Gastrocnemius medialis (tissue), 4 donors: ENCODE measurements at regions not wholly inside any gene's neighbourhood (a gene's known extent, or its start where the extent isn't known, plus 50 kb on each side); places are given as distances from the start of the nearest gene placed in this dataset.

Experiments used
- POLR2A ChIP-seq, 2 donors: fragments of 450-650 bp; IDR thresholded peaks; one replicate each; pipeline ENCODE4 v1.6.1; 2017; ENCODE audit warnings: antibody characterized with exemption in 2 of 2, mild to moderate bottlenecking in 2 of 2, moderate library complexity in 2 of 2
- TF ChIP-seq, protein P1 (sequence below), 5 experiments: fragments of 450-650 bp in 3 of 5; fragments of 200-600 bp in 2 of 5; sonication (generic) in 2 of 5; IDR thresholded peaks in 4 of 5; conservative IDR thresholded peaks in 1 of 5; 1 replicate in 4 of 5; 2 replicates in 1 of 5; pipeline ENCODE4 v1.5.1; 2016 to 2019; ENCODE audit warnings: antibody characterized with exemption in 5 of 5, mild to moderate bottlenecking in 3 of 5, moderate library complexity in 3 of 5

DNA sequence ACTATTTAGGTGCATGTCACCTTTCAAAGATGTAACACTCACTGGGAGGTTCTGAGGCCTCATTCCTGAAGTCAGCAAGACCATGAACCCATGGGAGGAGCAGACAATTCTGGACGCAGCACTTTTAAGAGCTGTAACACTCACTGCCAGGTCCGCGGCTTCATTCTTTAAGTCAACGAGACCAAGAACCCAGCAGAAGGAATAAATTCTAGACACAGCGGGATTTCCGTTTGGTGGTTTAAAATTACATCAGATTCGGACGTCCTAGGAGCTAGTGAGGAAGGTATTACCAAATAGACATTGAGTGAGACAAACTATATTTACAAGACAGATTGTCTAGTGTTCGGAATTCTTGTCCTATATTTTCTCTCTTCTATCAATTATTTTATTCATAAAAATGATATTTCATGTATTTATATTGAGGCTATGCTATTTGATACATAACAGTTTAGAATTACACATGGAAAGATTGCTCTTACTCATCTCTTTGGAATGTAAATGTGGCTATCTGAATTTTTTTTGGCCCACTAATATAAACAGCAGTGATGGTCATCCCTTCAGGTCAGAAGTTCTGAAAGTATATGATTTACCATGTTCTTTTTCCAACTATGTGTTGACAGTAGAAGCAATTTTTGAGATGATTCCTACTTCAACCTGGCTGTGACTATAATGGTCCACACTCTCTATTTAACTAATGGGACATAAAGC lies 1973.0 kb upstream of the FLRT2 start:
- TF ChIP-seq, protein P1, sequence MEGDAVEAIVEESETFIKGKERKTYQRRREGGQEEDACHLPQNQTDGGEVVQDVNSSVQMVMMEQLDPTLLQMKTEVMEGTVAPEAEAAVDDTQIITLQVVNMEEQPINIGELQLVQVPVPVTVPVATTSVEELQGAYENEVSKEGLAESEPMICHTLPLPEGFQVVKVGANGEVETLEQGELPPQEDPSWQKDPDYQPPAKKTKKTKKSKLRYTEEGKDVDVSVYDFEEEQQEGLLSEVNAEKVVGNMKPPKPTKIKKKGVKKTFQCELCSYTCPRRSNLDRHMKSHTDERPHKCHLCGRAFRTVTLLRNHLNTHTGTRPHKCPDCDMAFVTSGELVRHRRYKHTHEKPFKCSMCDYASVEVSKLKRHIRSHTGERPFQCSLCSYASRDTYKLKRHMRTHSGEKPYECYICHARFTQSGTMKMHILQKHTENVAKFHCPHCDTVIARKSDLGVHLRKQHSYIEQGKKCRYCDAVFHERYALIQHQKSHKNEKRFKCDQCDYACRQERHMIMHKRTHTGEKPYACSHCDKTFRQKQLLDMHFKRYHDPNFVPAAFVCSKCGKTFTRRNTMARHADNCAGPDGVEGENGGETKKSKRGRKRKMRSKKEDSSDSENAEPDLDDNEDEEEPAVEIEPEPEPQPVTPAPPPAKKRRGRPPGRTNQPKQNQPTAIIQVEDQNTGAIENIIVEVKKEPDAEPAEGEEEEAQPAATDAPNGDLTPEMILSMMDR (IDR thresholded peaks at IDR 0.05 in 4 of 5, conservative IDR thresholded peaks at IDR 0.05 in 1 of 5), result no peak
- no peak for TF ChIP-seq POLR2A (IDR thresholded peaks at IDR 0.05)
